ENCODE measurements at regions not wholly inside any gene's neighbourhood (a gene's known extent, or its start where the extent isn't known, plus 50 kb on each side); places are given as distances from the start of the nearest gene placed in this dataset.

- TF ChIP-seq CTCF (optimal IDR thresholded peaks at IDR 0.05 in 1 of 3, IDR thresholded peaks at IDR 0.05 in 1 of 3, conservative IDR thresholded peaks at IDR 0.05 in 1 of 3; ENCODE audit: extremely low read depth in 1 of 3, insufficient read depth in 2 of 3, low read length in 3 of 3) (no peak), EZH2 (IDR thresholded peaks at IDR 0.05; ENCODE audit: low read length) (no peak)
Observed at GRCh38 chr6:156231026-156231765, 546.0 kb upstream of the ARID1B start.

Measured in keratinocyte (primary cell).